ENCODE measurements at regions not wholly inside any gene's neighbourhood (a gene's known extent, or its start where the extent isn't known, plus 50 kb on each side); places are given as distances from the start of the nearest gene placed in this dataset.

GRCh38 chrX:43581167-43581566 is 74.9 kb upstream of the MAOA start:
- no peak for DNase-seq (ENCODE audit: low read depth)
- no peak overlapping the region for H3K4me3 ChIP-seq (ENCODE audit: low read depth, low read length)
- TF ChIP-seq, protein P1, sequence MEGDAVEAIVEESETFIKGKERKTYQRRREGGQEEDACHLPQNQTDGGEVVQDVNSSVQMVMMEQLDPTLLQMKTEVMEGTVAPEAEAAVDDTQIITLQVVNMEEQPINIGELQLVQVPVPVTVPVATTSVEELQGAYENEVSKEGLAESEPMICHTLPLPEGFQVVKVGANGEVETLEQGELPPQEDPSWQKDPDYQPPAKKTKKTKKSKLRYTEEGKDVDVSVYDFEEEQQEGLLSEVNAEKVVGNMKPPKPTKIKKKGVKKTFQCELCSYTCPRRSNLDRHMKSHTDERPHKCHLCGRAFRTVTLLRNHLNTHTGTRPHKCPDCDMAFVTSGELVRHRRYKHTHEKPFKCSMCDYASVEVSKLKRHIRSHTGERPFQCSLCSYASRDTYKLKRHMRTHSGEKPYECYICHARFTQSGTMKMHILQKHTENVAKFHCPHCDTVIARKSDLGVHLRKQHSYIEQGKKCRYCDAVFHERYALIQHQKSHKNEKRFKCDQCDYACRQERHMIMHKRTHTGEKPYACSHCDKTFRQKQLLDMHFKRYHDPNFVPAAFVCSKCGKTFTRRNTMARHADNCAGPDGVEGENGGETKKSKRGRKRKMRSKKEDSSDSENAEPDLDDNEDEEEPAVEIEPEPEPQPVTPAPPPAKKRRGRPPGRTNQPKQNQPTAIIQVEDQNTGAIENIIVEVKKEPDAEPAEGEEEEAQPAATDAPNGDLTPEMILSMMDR (conservative IDR thresholded peaks at IDR 0.05; ENCODE audit: low read depth, low read length) = no peak

- TF ChIP-seq, protein P1 (conservative IDR thresholded peaks at IDR 0.05; ENCODE audit: low read depth, low read length) = no peak
- H3K4me3 ChIP-seq (ENCODE audit: low read depth, low read length) = no peak overlapping the region
- DNase-seq (ENCODE audit: low read depth) = no peak
These were observed 74.1 kb upstream of the MAOA start for GRCh38 chrX:43581888-43582539.

- H3K4me3 ChIP-seq (ENCODE audit: low read depth, low read length) = no peak overlapping the region
- no peak for DNase-seq (ENCODE audit: low read depth)
- TF ChIP-seq, protein P1 (conservative IDR thresholded peaks at IDR 0.05; ENCODE audit: low read depth, low read length) = no peak
These were observed 73.6 kb upstream of the MAOA start for GRCh38 chrX:43582540-43582913.

DNA sequence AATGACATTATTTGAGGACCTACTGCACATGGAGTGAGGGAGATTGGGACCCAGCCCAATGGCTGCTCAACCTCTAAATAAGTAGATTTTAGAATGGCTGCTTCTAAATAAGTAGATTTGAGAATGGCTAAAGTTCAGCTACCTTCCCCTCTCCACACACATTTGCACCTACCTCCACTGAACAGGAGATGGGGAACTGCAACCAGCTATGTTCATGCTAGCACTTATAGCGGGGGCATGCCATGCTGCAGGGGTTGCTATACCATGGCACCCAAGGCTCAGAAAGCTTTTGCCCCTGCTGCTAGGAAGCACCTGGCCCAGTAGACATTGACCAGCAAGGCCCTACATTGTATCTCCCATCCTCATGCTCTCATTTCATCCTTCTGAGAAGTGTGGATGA is 70.2 kb upstream of the MAOA start:
- no peak for DNase-seq (ENCODE audit: low read depth)
- H3K4me3 ChIP-seq (ENCODE audit: low read depth, low read length) = no peak overlapping the region
- TF ChIP-seq, protein P1 (conservative IDR thresholded peaks at IDR 0.05; ENCODE audit: low read depth, low read length) = no peak

- no peak for DNase-seq (ENCODE audit: low read depth)
- H3K4me3 ChIP-seq (ENCODE audit: low read depth, low read length) = no peak overlapping the region
- TF ChIP-seq, protein P1 (conservative IDR thresholded peaks at IDR 0.05; ENCODE audit: low read depth, low read length) = no peak
These were observed 69.3 kb upstream of the MAOA start for GRCh38 chrX:43586830-43587229.

DNA sequence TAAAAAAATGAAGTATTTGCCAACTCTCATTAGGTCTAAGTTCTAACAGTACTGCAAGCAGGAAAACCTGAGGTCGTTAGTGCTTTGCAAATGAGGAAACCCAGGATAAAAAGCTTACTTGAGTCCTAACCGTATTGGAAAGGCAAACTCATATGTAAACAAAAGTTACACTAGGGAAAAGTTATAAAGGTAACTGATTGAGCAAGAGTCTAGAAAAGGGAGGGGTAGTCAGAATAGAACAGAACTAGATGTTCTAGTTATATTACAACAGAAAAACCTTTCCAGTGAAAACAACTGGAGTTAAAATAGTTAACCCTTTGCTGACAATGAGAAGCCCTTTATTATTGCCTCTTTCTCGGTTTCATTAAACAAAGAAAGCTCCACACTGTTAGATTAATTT is 66.4 kb upstream of the MAOA start:
- TF ChIP-seq, protein P1 (conservative IDR thresholded peaks at IDR 0.05; ENCODE audit: low read depth, low read length) = no peak
- H3K4me3 ChIP-seq (ENCODE audit: low read depth, low read length) = no peak overlapping the region
- peak; percentile 40 for DNase-seq (ENCODE audit: low read depth)

DNA sequence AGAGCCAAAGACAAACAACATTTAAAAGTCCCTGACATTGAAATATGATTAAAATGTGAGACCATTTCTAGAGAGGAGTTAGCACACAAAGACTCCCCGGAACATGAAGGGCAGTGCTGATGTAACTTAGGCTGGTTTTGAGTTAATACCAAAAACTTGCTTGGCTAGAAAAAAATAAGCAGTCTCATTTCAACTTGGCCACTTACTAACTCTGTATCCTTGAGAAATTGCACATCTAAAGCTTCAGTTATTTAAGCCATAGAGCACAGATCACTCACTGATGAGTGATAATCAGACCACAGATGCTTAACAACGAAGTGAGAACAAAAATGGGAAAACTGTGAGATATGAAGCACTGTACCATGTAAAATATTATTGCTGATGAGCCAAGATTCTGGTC is 65.9 kb upstream of the MAOA start:
- no peak for DNase-seq (ENCODE audit: low read depth)
- H3K4me3 ChIP-seq (ENCODE audit: low read depth, low read length) = no peak overlapping the region
- TF ChIP-seq, protein P1 (conservative IDR thresholded peaks at IDR 0.05; ENCODE audit: low read depth, low read length) = no peak

All from epithelial cell of proximal tubule (primary cell).